SK-N-SH (cell line): ENCODE measurements at regions not wholly inside any gene's neighbourhood (a gene's known extent, or its start where the extent isn't known, plus 50 kb on each side); places are given as distances from the start of the nearest gene placed in this dataset.

Experiments used
- CTCF ChIP-seq: fragments of 200-600 bp; sonication (generic); IDR thresholded peaks from 2 replicates; pipeline ENCODE4 v1.6.1; 2017; ENCODE audit warnings: antibody characterized with exemption, mild to moderate bottlenecking, moderate library complexity
- ELF1 ChIP-seq: IDR thresholded peaks from 2 replicates; pipeline ENCODE4 v1.4.0; 2012
- NFIC ChIP-seq: IDR thresholded peaks from 2 replicates; pipeline ENCODE4 v1.4.0; 2012; ENCODE audit warnings: borderline replicate concordance
- USF2 ChIP-seq: fragments of 150-350 bp; IDR thresholded peaks from 2 replicates; pipeline ENCODE4 v1.6.1; 2017; ENCODE audit warnings: antibody characterized with exemption, low read length, low read depth, borderline replicate concordance

- TF ChIP-seq CTCF (no peak), ELF1 (no peak), NFIC (no peak), USF2 (no peak)
Observed at GRCh38 chr1:187734427-187734826, 905.7 kb downstream of the PLA2G4A start.
